GM19438 (cell line): ENCODE measurements at regions not wholly inside any gene's neighbourhood (a gene's known extent, or its start where the extent isn't known, plus 50 kb on each side); places are given as distances from the start of the nearest gene placed in this dataset.
"Not testable (repeated sequence)": the region's sequence is repeated elsewhere in the genome, so short reads cannot be mapped to it uniquely, and the experiment has no call there.

Experiments
- ATAC-seq: cut with Tn5 transposase; IDR thresholded peaks from one replicate; pipeline ENCODE4 v1.9.1; 2021; ENCODE audit warnings: low read depth; ENCODE audit not compliant: unreplicated experiment

- ATAC-seq, result no peak
These were observed 99.2 kb upstream of the PCBD1 start for GRCh38 chr10:70987396-70988130.

DNA sequence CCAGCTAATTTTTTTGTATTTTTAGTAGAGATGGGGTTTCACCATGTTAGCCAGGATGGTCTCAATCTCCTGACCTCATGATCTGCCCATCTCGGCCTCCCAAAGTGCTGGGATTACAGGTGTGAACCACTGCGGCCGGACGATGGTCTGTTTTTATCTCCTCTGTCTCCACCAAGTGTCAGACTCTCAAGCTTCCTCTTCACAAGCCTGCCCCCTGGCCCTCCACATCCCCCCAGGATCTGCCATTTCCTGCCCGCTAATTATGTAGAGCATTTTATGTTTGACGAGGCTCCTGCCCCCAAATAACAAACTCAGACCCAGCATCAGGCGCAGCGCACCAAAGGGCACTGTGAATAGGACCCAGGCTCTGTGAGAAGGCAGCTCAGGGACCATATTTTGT is 101.8 kb upstream of the PCBD1 start:
- not testable (repeated sequence) for ATAC-seq

DNA sequence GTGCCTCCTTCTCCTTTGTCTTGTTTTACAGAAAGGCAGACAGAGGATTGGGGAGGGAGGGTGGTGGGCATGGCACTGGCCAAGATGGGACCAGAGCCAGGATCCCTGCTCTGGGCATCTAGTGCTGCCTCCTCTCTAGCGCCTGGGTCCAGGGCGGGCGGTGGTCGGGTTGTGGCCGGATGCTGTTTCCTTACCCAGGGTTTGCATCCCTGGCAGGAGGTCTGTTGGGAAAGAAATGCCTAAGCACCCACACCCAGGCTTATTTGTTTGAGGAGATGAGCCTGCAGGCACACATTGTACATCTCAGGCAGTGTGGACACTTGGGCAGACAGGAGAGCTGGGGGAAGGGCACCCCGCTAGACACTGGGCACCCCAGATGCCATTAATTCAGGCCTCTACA is 102.3 kb upstream of the PCBD1 start:
- ATAC-seq, result no peak

DNA sequence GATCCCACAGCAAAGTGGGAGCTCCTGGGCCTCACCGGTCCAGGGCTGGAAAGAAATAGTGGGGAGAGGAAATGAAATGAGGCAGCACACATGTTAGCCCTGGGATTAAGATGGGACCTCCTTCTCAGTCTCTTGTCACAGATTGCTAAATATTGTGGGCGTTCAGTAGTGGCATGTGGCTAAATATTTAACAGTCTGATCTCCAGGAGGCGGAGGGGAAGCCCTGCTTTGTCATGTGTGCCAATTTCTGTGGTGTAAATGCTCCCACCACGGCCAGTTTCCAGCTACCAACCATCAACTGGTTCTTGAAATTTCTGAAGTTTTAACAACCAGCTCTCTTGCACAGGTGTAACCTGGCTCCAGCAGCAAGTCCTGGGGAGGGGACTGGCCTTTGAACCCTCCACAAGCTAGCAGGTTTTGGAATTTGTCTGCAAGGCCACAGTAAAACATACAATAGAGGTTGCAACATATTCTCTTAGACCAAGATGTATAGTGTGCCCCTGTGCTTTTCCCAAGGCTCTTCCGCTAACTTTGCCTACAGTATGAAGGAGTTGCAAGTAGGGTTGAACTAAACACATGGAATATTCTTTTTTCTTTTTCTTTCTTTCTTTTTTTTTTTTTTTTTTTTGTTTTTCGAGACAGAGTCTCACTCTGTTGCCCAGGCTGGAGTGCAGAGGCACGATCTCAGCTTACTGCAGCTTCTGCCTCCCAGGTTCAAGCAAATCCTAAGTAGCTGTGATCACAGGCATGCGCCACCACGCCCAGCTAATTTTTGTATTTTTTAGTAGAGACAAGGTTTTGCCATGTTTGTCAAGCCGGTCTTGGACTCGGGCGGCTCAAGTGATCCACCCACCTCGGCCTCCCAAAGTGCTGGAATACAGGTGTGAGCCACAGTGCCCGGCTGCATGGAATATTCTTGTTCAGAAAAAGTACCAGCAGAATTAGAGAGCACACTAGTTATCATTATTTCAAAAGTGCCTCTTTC is 103.1 kb upstream of the PCBD1 start:
- ATAC-seq, result no peak

GRCh38 chr10:70992436-70992835 is 104.1 kb upstream of the PCBD1 start:
- no peak for ATAC-seq

GRCh38 chr10:70993051-70993450 is 104.7 kb upstream of the PCBD1 start:
- no peak for ATAC-seq

DNA sequence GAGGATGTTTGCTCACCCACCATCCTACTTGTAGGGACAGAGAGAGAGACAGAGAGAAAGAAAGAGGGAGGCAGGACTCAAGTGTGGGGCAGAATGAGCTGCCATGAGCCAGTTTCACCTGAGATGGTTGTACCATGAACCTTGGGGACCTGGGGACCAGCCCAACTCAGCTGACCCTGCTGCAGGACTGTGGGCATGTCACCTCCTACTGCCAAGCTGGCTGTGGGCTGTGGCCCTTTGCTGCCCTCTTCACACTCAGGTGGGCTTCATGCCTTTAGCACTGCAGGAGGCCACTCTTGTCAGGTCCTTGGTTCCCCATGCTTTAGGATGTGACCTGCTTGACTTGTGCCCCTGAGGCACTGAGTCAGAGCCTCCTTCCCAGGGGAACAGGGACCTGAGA is 108.2 kb upstream of the PCBD1 start:
- ATAC-seq, result no peak

GRCh38 chr10:70997236-70997635 is 108.9 kb upstream of the PCBD1 start:
- no peak for ATAC-seq

GRCh38 chr10:70998086-70998485 is 109.7 kb upstream of the PCBD1 start:
- ATAC-seq, result no peak

DNA sequence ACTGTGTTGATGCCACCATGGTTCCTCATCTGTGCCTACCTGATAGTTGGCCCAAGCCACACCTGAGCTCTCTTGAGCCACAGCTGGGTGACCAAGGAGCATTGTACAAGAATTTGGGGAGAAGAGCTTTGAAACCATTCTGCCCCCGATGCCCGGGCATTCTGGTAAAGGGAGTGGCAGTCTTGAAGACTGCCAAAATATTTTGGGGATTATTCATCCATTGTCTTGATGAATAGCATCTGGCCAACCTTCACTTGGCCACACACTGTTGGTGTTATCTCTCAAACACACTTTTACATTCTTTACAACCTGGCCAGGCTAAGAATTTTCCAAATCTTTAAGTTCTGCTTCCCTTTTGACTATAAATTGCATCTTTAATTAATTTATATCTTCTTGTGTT is 113.1 kb upstream of the PCBD1 start:
- no peak for ATAC-seq

- ATAC-seq, result no peak
These were observed 116.1 kb upstream of the PCBD1 start for GRCh38 chr10:71004176-71005075.

DNA sequence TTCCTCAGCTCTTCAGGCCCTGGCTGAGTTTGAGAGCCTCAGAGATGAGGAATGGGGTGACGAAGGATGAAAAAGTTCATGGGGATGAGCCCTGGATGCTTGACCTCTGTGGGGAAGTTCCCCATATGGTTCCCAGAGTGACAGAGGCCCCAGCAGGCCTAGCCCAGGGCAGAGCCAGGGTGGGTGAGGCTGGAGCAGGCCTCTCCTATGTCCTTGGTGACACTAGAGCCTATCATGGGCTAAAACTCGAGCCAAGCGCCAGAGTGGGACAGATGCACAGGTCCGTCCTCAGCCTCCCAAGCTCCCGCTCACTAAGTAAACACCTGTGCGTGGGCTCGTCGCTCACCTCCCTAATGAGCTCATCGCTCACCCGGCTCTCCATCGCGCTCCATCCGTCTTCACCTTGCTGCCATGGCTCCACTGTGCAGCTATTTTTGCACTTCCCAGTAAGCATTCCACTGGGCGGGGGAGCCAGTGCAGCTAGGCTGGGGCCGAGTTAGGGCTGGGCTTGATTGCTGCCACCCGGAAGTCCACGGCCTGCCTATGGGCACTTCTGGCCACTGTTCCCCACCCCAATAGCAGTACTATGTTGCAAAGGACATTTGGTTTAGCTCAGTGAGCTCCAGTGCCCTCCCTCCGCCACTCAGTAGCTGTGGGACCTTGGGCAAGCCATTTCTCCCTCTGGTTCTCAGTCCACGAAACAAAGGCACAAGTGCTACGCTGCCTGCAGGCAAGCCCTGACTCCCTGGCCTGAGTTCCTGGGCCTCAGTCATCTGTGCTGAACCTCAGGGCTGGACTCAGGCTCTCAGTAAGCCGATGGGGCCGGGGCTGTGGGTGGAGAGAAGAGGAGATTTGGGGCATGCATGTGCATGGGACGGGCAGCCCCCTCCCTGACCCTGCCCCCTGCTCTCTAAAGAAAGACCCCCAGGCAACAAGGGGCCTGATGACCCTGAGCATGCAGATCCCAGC is 117.3 kb upstream of the PCBD1 start:
- ATAC-seq, result no peak

- no peak for ATAC-seq
These were observed 118.1 kb upstream of the PCBD1 start for GRCh38 chr10:71006506-71006905.

- ATAC-seq, result no peak
These were observed 119.2 kb upstream of the PCBD1 start for GRCh38 chr10:71007516-71007915.

DNA sequence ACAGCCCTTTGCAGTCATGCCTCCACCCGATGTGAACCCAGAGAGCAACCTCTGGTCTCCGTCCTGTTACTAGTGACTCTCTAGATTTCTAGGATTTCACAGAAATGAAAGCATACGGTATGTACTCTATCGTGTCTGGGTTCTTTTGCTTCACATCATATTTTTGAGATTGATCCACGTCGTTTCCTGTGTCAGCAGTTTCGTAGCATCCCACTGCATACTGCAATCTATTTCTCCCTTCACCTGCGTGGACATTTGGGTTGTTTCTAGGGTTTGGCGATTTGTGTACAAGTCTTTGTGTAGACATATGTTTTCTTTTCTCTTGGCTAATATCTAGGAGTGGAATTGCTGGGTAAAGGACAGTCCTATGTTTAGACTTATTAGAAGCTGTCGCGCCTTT is 119.8 kb upstream of the PCBD1 start:
- ATAC-seq, result no peak

DNA sequence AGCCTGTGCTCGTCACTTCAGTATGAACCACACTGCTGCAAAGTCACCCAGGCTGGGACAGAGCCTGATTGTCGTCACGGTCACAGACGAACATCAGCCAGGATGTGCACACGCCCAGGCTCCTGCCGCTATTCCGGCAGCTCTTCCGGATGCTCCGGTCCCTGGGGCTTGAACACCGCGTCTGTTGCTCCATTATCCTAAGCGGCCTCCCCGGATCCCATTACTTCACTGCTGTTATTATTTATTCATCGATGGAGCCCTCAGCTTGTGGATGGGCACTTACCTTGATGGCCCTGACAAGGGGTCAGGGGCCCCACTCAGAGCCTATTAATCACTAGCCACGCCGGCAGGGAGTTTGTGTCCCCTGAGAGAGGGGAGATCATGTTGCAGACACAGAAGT is 120.8 kb upstream of the PCBD1 start:
- ATAC-seq, result no peak

DNA sequence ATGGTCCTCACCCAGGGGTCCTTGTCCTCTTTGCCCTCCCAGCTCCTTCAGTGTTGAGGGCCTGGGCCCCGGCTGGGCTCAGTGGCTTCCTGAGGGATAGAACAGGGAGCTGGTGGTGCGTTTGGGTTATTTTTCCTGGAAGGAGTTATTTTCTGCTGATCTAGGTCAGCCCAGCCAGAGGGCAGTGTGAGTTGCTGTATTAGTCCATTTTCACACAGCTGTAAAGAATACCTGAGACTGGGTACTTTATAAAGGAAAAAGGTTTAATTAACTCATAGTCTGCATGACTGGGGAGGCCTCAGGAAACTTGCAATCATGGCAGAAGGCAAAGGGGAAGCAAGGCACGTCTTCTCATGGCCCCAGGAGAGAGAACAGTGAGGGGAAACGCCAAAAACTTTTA is 122.4 kb upstream of the PCBD1 start:
- no peak for ATAC-seq

DNA sequence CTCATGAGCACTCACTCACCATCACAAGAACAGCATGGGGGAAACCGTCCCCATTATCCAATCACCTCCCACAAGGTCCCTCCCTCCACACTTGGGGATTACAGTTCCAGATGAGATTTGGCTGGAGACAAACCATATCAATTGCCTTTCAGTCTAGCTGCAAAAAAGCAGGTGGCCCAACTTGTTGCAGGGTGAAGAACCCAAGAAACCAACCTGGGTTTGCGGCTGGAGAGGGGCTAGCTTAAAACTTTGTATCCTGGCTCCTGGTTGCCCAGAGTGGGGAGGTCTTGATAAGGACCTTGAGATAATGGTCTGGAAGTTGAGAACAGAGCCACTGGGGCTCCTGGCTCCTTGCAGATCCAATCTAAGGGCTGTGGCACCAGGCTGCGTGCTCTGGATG is 122.8 kb upstream of the PCBD1 start:
- ATAC-seq, result no peak

DNA sequence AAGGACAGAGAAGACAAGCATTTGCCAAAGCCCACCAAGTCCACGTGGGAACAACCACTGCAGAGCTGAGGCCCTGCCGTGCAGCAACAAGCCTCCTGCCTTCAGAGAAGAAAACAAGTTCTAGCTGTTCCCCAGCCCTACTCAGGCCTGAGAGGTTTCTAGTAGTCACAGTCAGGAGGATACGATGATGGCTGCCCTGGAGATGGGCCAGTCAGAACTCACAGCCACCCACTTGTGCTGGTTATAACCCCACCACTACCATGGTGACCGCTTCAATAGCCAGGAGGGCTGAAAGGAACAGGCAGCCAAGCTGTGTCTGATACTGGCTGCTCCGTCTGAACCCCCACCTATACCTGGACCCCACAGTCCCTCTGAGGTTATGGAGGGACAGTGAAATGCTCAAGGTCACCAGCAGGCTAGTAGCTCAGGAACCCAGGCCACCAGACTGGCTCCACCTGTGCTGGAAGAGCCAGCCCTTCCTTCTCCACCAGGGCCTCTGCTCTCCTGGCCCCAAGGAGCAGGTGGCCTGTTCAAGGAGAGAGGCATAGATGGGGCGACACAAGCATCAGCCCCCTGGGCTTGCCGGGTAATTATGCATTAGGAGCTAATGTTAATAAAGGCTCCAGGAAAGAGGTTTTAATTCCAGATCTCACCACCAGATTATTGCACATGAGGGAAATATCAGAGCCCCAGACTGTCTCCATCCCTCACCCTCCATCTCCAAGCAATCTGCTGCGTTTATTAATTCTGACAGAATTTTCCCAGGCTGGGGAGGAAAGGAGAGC is 125.8 kb upstream of the PCBD1 start:
- no peak for ATAC-seq
